Thymus (tissue), 11 donors: ENCODE measurements at regions not wholly inside any gene's neighbourhood (a gene's known extent, or its start where the extent isn't known, plus 50 kb on each side); places are given as distances from the start of the nearest gene placed in this dataset.
"Not testable (repeated sequence)": the region's sequence is repeated elsewhere in the genome, so short reads cannot be mapped to it uniquely, and the experiment has no call there.

Source experiments
- DNase-seq, 9 donors: peaks; one replicate each; pipeline ENCODE4 v3.0.0-alpha.2; 2013; ENCODE audit warnings: low spot score in 9 of 9, low read depth in 6 of 9, missing footprints in 1 of 9
- H3K27ac ChIP-seq, 2 donors: one replicate each; pipeline ENCODE4 v1.5.1; 2013; ENCODE audit warnings: control low read depth in 1 of 2, low read depth in 1 of 2, low read length in 1 of 2, mild to moderate bottlenecking in 1 of 2, moderate library complexity in 1 of 2
- H3K27me3 ChIP-seq, 2 donors: one replicate each; pipeline ENCODE4 v1.5.1; 2013; ENCODE audit warnings: low read length in 1 of 2; ENCODE audit not compliant: control insufficient read depth in 2 of 2, insufficient read depth in 1 of 2
- H3K36me3 ChIP-seq, 2 donors: one replicate each; pipeline ENCODE4 v1.5.1; 2013; ENCODE audit warnings: low read length in 1 of 2, mild to moderate bottlenecking in 1 of 2, moderate library complexity in 1 of 2; ENCODE audit not compliant: control insufficient read depth in 2 of 2, insufficient read depth in 2 of 2
- H3K4me1 ChIP-seq, 2 donors: one replicate each; pipeline ENCODE4 v1.5.1; 2013; ENCODE audit warnings: low read length in 2 of 2; ENCODE audit not compliant: control insufficient read depth in 2 of 2, insufficient read depth in 2 of 2
- H3K4me3 ChIP-seq, 2 donors: one replicate each; pipeline ENCODE4 v1.5.1; 2013; ENCODE audit warnings: low read length in 2 of 2, control low read depth in 1 of 2, mild to moderate bottlenecking in 1 of 2
- H3K9me3 ChIP-seq, 2 donors: one replicate each; pipeline ENCODE4 v1.5.1; 2013; ENCODE audit warnings: low read length in 1 of 2, mild to moderate bottlenecking in 1 of 2; ENCODE audit not compliant: control insufficient read depth in 2 of 2, insufficient read depth in 1 of 2
- WGBS: extraction: QIAGEN DNeasy Blood & Tissue Kit; methylation state at CpG from one replicate; pipeline ENCODE4 v1.1.7; 2013; 5-methylcytosine and 5-hydroxymethylcytosine counted together
- donor health status: healthy.

- WGBS, result 94% methylated on average over 2 of the region's 2 CpGs
- no peak overlapping the region for H3K27ac ChIP-seq
- H3K4me1 ChIP-seq, result no peaks in the 10 kb centered on the region
- peaks cover 0 to 1% of the 10 kb centered on the region in 2 donors for H3K9me3 ChIP-seq
- H3K36me3 ChIP-seq, result no peaks in the 10 kb centered on the region
- DNase-seq, result no peak
- no peak overlapping the region for H3K4me3 ChIP-seq
- no peaks in the 10 kb centered on the region for H3K27me3 ChIP-seq
These were observed 739.1 kb upstream of the DIAPH2 start for GRCh38 chrX:95945528-95945927.

DNA sequence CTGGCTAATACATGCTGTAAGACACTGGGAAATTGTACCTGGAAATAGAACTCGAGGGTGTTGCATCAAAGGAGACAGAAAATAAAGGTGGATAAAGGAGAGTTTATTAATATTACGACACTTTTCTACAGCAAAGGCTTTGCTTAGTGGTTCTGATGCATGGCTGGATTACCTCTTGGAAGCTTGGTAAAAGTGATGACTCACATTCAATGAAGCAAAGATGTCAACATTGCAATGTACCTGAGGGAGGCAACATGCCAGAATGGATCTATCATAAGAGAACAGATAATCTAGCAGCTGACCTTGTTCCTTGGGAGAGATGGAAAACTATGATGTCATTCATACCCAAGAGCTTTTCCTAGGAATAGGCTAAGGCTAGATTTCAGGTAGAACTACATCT lies 735.1 kb upstream of the DIAPH2 start:
- 70% methylated on average over 2 of the region's 2 CpGs for WGBS
- H3K36me3 ChIP-seq, result no peaks in the 10 kb centered on the region
- no peak for DNase-seq
- H3K4me3 ChIP-seq, result no peak overlapping the region
- no peaks in the 10 kb centered on the region for H3K27me3 ChIP-seq
- H3K9me3 ChIP-seq, result no peaks in the 10 kb centered on the region
- H3K4me1 ChIP-seq, result no peaks in the 10 kb centered on the region
- H3K27ac ChIP-seq, result no peak overlapping the region

DNA sequence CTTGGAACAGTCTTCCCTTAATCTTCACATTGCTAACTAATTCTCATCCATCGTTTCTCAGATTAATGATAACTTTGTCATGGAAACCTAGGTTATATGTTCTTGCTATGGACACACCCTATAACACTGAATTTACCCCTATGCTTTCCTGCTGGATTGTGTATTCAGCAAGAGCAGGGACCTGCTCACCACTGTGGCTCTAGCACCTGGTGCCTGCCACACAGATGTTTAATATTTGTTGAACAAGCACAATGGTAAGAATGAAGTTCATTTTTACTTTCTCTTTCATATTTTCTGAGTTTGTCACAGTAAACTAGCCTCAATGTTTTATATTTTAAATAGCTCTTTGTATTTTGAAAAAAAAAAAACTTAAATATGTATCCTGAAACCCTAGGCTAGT lies 734.0 kb upstream of the DIAPH2 start:
- Histone ChIP-seq H3K27me3 (no peaks in the 10 kb centered on the region), H3K36me3 (no peaks in the 10 kb centered on the region), H3K27ac (no peak overlapping the region), H3K4me1 (no peaks in the 10 kb centered on the region), H3K4me3 (no peak overlapping the region), H3K9me3 (no peaks in the 10 kb centered on the region)
- 85% methylated on average over 1 of the region's 1 CpG for WGBS
- DNase-seq, result no peak

DNA sequence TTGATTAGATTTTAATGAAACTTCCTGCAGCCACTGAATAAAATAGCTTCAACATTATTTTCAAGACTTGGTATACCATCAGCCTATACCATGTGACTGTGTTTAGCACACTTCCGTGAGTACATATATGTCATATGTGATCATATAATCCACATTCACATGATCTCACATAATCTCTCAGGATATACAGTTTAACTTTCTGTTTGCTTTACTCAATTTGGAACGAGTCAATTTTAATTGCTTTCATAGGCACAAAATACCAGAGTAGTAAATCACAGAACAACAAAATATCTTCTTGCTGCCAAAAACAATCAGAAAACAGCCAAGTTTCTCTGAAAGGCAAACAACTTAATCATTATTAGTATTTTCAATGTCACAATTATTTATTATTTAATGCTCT lies 731.1 kb upstream of the DIAPH2 start:
- H3K9me3 ChIP-seq, result no peaks in the 10 kb centered on the region
- no peaks in the 10 kb centered on the region for H3K36me3 ChIP-seq
- 91% methylated on average over 2 of the region's 2 CpGs for WGBS
- no peaks in the 10 kb centered on the region for H3K27me3 ChIP-seq
- H3K27ac ChIP-seq, result no peak overlapping the region
- H3K4me1 ChIP-seq, result no peaks in the 10 kb centered on the region
- H3K4me3 ChIP-seq, result no peak overlapping the region
- no peak for DNase-seq

DNA sequence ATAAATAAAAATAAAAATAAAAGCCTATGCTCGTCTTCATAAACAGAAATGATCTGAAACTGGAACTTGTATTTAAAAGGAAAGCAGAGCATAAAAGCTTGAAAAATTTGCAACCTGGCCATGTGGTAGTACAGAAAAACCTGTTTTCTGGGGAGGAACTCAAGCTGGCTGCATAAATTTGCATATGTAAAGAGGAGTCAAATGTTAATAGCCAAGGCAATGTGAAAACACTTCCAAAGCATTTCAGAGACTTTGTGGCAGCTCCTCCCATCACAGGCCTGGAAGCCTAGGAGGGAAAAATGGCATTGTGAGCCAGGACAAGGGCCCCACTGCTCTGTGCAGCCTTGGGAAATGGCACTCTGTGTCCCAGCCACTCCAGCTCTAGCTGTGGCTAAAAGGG lies 727.9 kb upstream of the DIAPH2 start:
- H3K9me3 ChIP-seq, result no peaks in the 10 kb centered on the region
- 89% methylated on average over 1 of the region's 1 CpG for WGBS
- no peaks in the 10 kb centered on the region for H3K4me1 ChIP-seq
- H3K27ac ChIP-seq, result no peak overlapping the region
- DNase-seq, result no peak
- no peaks in the 10 kb centered on the region for H3K36me3 ChIP-seq
- H3K4me3 ChIP-seq, result no peak overlapping the region
- H3K27me3 ChIP-seq, result no peaks in the 10 kb centered on the region

GRCh38 chrX:95973456-95974095 lies 711.1 kb upstream of the DIAPH2 start:
- 90% methylated on average over 9 of the region's 9 CpGs for WGBS
- DNase-seq, H3K27me3 ChIP-seq, H3K36me3 ChIP-seq, H3K9me3 ChIP-seq, H3K4me1 ChIP-seq, H3K27ac ChIP-seq, H3K4me3 ChIP-seq: not testable (repeated sequence)

DNA sequence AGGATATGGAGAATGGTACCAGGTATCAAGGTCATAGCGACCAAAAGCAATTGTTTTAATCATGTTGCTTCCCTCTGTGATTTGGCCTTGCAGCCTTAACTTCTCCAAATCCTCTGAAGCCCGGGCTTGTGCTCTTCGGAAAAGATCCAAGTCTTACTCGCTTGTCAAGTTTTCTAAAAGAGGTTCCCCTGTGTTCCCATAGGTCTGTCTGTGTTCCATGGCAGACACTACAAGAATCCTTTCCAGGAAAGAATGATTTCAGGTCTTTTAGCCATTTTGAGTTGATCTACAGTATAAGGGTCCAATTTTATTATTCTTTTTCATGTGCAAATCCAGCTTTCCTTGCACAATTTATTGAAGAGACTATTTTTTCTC lies 710.6 kb upstream of the DIAPH2 start:
- Histone ChIP-seq H3K4me3 (no peak overlapping the region), H3K9me3 (no peaks in the 10 kb centered on the region), H3K4me1 (no peaks in the 10 kb centered on the region), H3K27me3 (no peaks in the 10 kb centered on the region), H3K36me3 (no peaks in the 10 kb centered on the region), H3K27ac (no peak overlapping the region)
- 90% methylated on average over 4 of the region's 4 CpGs for WGBS
- no peak for DNase-seq

GRCh38 chrX:95974890-95975289 lies 709.8 kb upstream of the DIAPH2 start:
- Histone ChIP-seq H3K27me3 (no peaks in the 10 kb centered on the region), H3K27ac (no peak overlapping the region), H3K9me3 (no peaks in the 10 kb centered on the region), H3K36me3 (no peaks in the 10 kb centered on the region), H3K4me1 (no peaks in the 10 kb centered on the region), H3K4me3 (no peak overlapping the region)
- no peak for DNase-seq
- 90% methylated on average over 5 of the region's 5 CpGs for WGBS

DNA sequence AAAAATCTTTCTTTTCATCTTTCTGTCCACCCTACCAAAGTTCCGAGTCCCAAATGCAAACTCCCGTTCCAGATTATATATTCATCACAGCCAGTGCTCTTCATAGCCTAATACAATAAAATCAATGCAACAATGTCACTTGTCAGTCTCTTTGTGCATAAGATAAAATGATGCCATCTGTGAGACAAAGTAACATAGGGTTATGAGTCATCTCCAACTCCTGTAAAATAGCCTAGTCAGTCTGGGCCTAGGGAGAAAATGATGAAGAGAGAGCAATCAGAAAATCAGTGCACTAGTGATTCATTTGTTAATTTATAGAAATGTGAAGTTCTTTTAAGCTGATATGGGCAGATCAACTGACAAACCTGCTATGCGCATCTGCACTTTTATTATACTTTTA lies 689.1 kb upstream of the DIAPH2 start:
- DNase-seq, result no peak
- Histone ChIP-seq H3K27me3 (no peaks in the 10 kb centered on the region), H3K4me3 (no peak overlapping the region), H3K9me3 (peaks cover 0 to 3% of the 10 kb centered on the region in 2 donors), H3K4me1 (no peaks in the 10 kb centered on the region), H3K36me3 (no peaks in the 10 kb centered on the region), H3K27ac (no peak overlapping the region)
- WGBS, result 98% methylated on average over 3 of the region's 3 CpGs

DNA sequence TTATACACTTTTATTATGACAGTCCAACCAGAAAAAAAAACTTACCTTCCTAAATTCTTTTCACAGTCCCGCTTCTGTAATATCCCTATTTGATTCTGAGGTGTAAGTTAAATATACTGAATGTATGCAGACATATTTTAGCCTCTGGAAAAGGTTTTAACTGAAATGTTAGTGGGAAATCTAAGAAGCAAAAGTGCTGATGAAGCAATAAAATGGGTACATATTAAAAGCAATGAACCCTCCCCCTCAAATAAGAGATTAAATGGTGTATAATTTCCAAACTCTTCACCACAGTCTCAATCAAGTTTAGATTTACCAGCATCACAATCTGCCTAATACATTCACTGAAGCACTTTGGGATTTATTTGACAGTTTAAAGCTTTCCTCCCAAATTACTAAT lies 688.3 kb upstream of the DIAPH2 start:
- H3K27me3 ChIP-seq, result no peaks in the 10 kb centered on the region
- H3K4me1 ChIP-seq, result no peaks in the 10 kb centered on the region
- H3K27ac ChIP-seq, result no peak overlapping the region
- peaks cover 0 to 3% of the 10 kb centered on the region in 2 donors for H3K9me3 ChIP-seq
- H3K36me3 ChIP-seq, result no peaks in the 10 kb centered on the region
- no peak overlapping the region for H3K4me3 ChIP-seq
- WGBS, result 91% methylated on average over 1 of the region's 1 CpG
- DNase-seq, result no peak
